Prostate gland (tissue), 2 donors: ENCODE measurements at regions not wholly inside any gene's neighbourhood (a gene's known extent, or its start where the extent isn't known, plus 50 kb on each side); places are given as distances from the start of the nearest gene placed in this dataset.
"Not testable (repeated sequence)": the region's sequence is repeated elsewhere in the genome, so short reads cannot be mapped to it uniquely, and the experiment has no call there.

ENCODE experiments used
- CTCF ChIP-seq, 4 experiments: fragments of 200-600 bp in 2 of 4; fragments of 450-650 bp in 2 of 4; sonication (generic) in 2 of 4; IDR thresholded peaks; 1 replicate in 3 of 4; 2 replicates in 1 of 4; pipeline ENCODE4 v1.5.1; 2016 to 2019; ENCODE audit warnings: antibody characterized with exemption in 4 of 4, mild to moderate bottlenecking in 2 of 4, moderate library complexity in 2 of 4
- POLR2A ChIP-seq: fragments of 450-650 bp; IDR thresholded peaks from one replicate; pipeline ENCODE4 v1.6.1; 2016; ENCODE audit warnings: antibody characterized with exemption, mild to moderate bottlenecking

- TF ChIP-seq CTCF (IDR thresholded peaks at IDR 0.05); POLR2A: not testable (repeated sequence)
Measured at GRCh38 chr3:161943801-161944345, 447.3 kb downstream of the OTOL1 start.
